GM23338 (cell line): ENCODE measurements at regions not wholly inside any gene's neighbourhood (a gene's known extent, or its start where the extent isn't known, plus 50 kb on each side); places are given as distances from the start of the nearest gene placed in this dataset.

Source experiments
- CTCF ChIP-seq, 2 experiments: fragments of 200-600 bp in 1 of 2; sonication (generic) in 1 of 2; conservative IDR thresholded peaks; 2 replicates each; pipeline versions ENCODE4 v1.5.1 to v1.6.1; 2016 to 2017; ENCODE audit warnings: antibody characterized with exemption in 2 of 2, low read depth in 2 of 2, mild to moderate bottlenecking in 2 of 2, moderate library complexity in 1 of 2
- POLR2AphosphoS5 ChIP-seq: IDR thresholded peaks from 2 replicates; pipeline ENCODE4 v1.6.1; 2016; ENCODE audit warnings: antibody characterized with exemption, low read depth

GRCh38 chr7:114865564-114865963 is 56.3 kb upstream of the MDFIC start:
- TF ChIP-seq CTCF (conservative IDR thresholded peaks at IDR 0.05; ENCODE audit: low read depth in 2 of 2) (peak; percentile 84 to 93), POLR2AphosphoS5 (no peak)
